Neural cell (in vitro differentiated cells): ENCODE measurements at regions not wholly inside any gene's neighbourhood (a gene's known extent, or its start where the extent isn't known, plus 50 kb on each side); places are given as distances from the start of the nearest gene placed in this dataset.

Source experiments
- EZH2 ChIP-seq: fragments of 200-600, 300-800 bp; shearing (Covaris generic), sonication (generic); IDR thresholded peaks from 2 replicates; pipeline ENCODE4 v1.6.1; 2014; ENCODE audit warnings: antibody characterized with exemption, low read length, borderline replicate concordance, mild to moderate bottlenecking; ENCODE audit not compliant: insufficient read depth, poor library complexity, severe bottlenecking
- MXI1 ChIP-seq: fragments of 450-650 bp; conservative IDR thresholded peaks from 2 replicates; pipeline ENCODE4 v1.6.1; 2014; ENCODE audit warnings: antibody characterized with exemption, mild to moderate bottlenecking; ENCODE audit not compliant: poor library complexity, severe bottlenecking
- REST ChIP-seq: IDR thresholded peaks from 2 replicates; pipeline ENCODE4 v1.6.1; 2012; ENCODE audit warnings: borderline replicate concordance
- TF ChIP-seq, protein P1 (sequence below): fragments of 450-650 bp; IDR thresholded peaks from 2 replicates; pipeline ENCODE4 v1.5.1; 2014; ENCODE audit warnings: antibody characterized with exemption, mild to moderate bottlenecking, moderate library complexity; ENCODE audit not compliant: poor library complexity, severe bottlenecking

GRCh38 chr7:32680259-32681173 lies 185.2 kb downstream of the AVL9 start:
- TF ChIP-seq EZH2 (no peak), MXI1 (no peak), REST (no peak)
- TF ChIP-seq, protein P1, sequence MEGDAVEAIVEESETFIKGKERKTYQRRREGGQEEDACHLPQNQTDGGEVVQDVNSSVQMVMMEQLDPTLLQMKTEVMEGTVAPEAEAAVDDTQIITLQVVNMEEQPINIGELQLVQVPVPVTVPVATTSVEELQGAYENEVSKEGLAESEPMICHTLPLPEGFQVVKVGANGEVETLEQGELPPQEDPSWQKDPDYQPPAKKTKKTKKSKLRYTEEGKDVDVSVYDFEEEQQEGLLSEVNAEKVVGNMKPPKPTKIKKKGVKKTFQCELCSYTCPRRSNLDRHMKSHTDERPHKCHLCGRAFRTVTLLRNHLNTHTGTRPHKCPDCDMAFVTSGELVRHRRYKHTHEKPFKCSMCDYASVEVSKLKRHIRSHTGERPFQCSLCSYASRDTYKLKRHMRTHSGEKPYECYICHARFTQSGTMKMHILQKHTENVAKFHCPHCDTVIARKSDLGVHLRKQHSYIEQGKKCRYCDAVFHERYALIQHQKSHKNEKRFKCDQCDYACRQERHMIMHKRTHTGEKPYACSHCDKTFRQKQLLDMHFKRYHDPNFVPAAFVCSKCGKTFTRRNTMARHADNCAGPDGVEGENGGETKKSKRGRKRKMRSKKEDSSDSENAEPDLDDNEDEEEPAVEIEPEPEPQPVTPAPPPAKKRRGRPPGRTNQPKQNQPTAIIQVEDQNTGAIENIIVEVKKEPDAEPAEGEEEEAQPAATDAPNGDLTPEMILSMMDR: no peak
